MCF 10A (cell line): ENCODE measurements at regions not wholly inside any gene's neighbourhood (a gene's known extent, or its start where the extent isn't known, plus 50 kb on each side); places are given as distances from the start of the nearest gene placed in this dataset.
"Not testable (repeated sequence)": the region's sequence is repeated elsewhere in the genome, so short reads cannot be mapped to it uniquely, and the experiment has no call there.

Source experiments
- BruUV-seq: library from RNA; stranded (reverse); fragments of 400-500 nt; replicated peaks from 2 replicates; lab custom pipeline; 2021; lab: Mats Ljungman, UMichigan
- CTCF ChIA-PET: fragments of 300-600 bp; sonication (Branson Sonifier 250); formaldehyde crosslinking; extraction: SDS; loops from one replicate; lab custom pipeline; 2021; ENCODE audit warnings: antibody characterized with exemption, inconsistent platforms; lab: Yijun Ruan, JAX
- POLR2A ChIA-PET: fragments of 300-600, 350-650 bp; sonication (Branson Sonifier 250); formaldehyde crosslinking; extraction: SDS; loops from one replicate; lab custom pipeline; 2020; ENCODE audit warnings: antibody characterized with exemption, inconsistent platforms; lab: Yijun Ruan, JAX
- DNase-seq: peaks from one replicate; pipeline ENCODE4 v3.0.0-alpha.2; 2018; ENCODE audit not compliant: unreplicated experiment
- H3K27ac Mint-ChIP-seq: one replicate; pipeline ENCODE4 v1.8.0; 2022; ENCODE audit warnings: mild to moderate bottlenecking, low read depth, mixed read lengths; ENCODE audit not compliant: unreplicated experiment
- H3K27me3 Mint-ChIP-seq: one replicate; pipeline ENCODE4 v1.8.0; 2022; ENCODE audit warnings: mixed read lengths; ENCODE audit not compliant: insufficient read depth, unreplicated experiment
- H3K36me3 Mint-ChIP-seq: one replicate; pipeline ENCODE4 v1.8.0; 2022; ENCODE audit warnings: mild to moderate bottlenecking, moderate library complexity, mixed read lengths; ENCODE audit not compliant: insufficient read depth, unreplicated experiment
- H3K4me1 Mint-ChIP-seq: one replicate; pipeline ENCODE4 v1.8.0; 2022; ENCODE audit warnings: mixed read lengths; ENCODE audit not compliant: insufficient read depth, unreplicated experiment
- H3K4me3 Mint-ChIP-seq: one replicate; pipeline ENCODE4 v1.8.0; 2022; ENCODE audit warnings: mild to moderate bottlenecking, moderate library complexity, mixed read lengths; ENCODE audit not compliant: unreplicated experiment
- H3K9me3 Mint-ChIP-seq: one replicate; pipeline ENCODE4 v1.8.0; 2022; ENCODE audit warnings: mixed read lengths; ENCODE audit not compliant: unreplicated experiment
- intact Hi-C: fragments of 100-400 bp; cut with micrococcal nuclease; formaldehyde crosslinking; loops from 2 replicates; pipeline ENCODE4 v1.14.1; 2022
- TF ChIP-seq, protein P1 (sequence below): fragments of 200-600 bp; IDR thresholded peaks from one replicate; pipeline ENCODE4 v1.8.0; 2022; ENCODE audit warnings: antibody characterized with exemption, mild to moderate bottlenecking; ENCODE audit not compliant: unreplicated experiment

DNA sequence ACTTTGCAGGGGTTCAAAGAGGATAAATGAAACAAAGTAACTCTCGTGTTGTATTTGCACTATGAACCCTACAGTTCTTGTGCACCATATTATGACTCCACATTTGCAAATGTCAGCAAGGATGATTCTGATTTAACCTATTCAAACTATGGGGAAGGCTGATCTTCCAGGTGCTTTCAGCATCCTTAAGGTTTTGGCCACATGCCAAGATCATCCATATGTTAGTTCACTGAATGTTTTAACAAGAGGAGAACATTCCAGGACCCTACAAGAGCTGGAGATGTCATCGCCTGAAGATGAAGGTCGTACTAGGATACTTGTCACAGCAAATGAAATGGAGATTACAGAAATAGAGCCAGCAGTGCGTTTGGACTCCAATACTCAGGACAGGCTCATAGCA, 114.2 kb downstream of the DHRS2 start:
- ChIA-PET POLR2A (no interaction called here), CTCF (interaction anchor here (1.5 kb wide), 1 partner anchor 19 kb away, joined by 5 read pairs; no protein-coding TSS in a partner anchor)
- Mint-ChIP-seq H3K27ac (no peak overlapping the region), H3K4me1 (no peaks in the 10 kb centered on the region), H3K27me3 (peaks cover 49% of the 10 kb centered on the region), H3K4me3 (no peak overlapping the region), H3K36me3 (no peaks in the 10 kb centered on the region), H3K9me3 (no peaks in the 10 kb centered on the region)
- intact Hi-C loops, result no loop called here
- no peak for DNase-seq
- TF ChIP-seq, protein P1, sequence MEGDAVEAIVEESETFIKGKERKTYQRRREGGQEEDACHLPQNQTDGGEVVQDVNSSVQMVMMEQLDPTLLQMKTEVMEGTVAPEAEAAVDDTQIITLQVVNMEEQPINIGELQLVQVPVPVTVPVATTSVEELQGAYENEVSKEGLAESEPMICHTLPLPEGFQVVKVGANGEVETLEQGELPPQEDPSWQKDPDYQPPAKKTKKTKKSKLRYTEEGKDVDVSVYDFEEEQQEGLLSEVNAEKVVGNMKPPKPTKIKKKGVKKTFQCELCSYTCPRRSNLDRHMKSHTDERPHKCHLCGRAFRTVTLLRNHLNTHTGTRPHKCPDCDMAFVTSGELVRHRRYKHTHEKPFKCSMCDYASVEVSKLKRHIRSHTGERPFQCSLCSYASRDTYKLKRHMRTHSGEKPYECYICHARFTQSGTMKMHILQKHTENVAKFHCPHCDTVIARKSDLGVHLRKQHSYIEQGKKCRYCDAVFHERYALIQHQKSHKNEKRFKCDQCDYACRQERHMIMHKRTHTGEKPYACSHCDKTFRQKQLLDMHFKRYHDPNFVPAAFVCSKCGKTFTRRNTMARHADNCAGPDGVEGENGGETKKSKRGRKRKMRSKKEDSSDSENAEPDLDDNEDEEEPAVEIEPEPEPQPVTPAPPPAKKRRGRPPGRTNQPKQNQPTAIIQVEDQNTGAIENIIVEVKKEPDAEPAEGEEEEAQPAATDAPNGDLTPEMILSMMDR, result no peak
- BruUV-seq, result no TSS peak

DNA sequence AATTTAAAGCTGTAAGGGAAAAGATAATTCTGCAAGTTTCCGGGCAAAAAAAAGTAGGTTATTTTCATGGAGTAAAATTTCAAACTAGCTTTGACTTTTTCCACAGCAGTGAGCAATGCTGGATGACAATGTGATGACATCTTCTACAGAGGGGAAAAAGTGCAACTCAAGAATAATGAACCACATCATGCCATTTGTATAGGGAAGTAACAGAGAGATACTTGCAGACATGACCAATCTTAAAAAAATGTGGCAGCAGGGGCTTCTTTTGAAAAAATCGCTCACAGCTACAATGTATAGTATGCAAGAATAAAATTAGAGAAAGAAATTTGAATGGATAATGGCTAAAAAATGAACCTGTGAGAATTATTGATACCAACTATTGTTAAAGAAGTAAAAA, 115.5 kb downstream of the DHRS2 start:
- intact Hi-C loops, result no loop called here
- Mint-ChIP-seq H3K36me3 (no peaks in the 10 kb centered on the region), H3K9me3 (no peaks in the 10 kb centered on the region), H3K27ac (no peak overlapping the region), H3K4me3 (no peak overlapping the region), H3K27me3 (peaks cover 61% of the 10 kb centered on the region), H3K4me1 (no peaks in the 10 kb centered on the region)
- BruUV-seq, result no TSS peak
- ChIA-PET CTCF (interaction anchor here (0.6 to 1.5 kb wide), 2 partner anchors 21 to 273 kb away, joined by 5 read pairs; no protein-coding TSS in a partner anchor), POLR2A (no interaction called here)
- DNase-seq, result no peak
- TF ChIP-seq, protein P1, result no peak

GRCh38 chr14:23763394-23763793, 127.2 kb downstream of the DHRS2 start:
- no peak overlapping the region for H3K4me3 Mint-ChIP-seq
- no peaks in the 10 kb centered on the region for H3K36me3 Mint-ChIP-seq
- H3K9me3 Mint-ChIP-seq, result no peaks in the 10 kb centered on the region

DNA sequence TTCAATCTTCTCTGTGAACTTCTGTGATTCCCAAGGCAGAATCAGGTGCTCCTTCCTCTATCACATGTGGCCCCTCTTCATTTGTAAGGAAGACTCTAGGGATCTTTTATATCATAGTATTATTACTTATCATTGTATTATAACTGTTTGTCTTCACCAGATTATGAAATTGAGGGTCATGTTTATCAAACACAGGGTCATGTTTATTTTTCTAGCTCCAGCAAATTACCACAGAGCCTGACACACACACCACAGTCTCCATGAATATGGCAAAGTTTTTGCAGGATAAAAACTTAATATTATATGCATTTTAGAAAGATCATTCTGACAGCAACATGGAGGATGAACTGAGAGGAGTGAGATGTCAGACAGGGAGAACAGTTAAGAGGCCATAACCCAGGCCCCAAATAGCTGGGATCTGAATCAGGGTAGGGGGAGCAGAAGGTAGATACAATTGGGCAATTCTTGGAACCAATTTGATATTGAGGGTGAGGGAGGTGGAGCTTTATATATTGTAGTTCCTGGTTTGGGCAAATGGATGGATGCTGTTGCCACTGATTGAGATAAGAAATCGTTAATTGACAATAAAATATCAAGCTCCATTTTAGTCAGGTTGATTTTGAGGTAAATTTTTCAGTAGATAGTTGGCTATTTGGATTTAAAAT, 130.7 kb downstream of the DHRS2 start:
- no peaks in the 10 kb centered on the region for H3K4me1 Mint-ChIP-seq
- intact Hi-C loops, result no loop called here
- no peak for DNase-seq
- H3K9me3 Mint-ChIP-seq, result no peaks in the 10 kb centered on the region
- no peak overlapping the region for H3K27ac Mint-ChIP-seq
- BruUV-seq, result no TSS peak
- ChIA-PET POLR2A (interaction anchor here (0.5 to 0.9 kb wide), 2 partner anchors 14 to 344 kb away, joined by 3 read pairs; no protein-coding TSS in a partner anchor), CTCF (interaction anchor here (1.1 to 1.6 kb wide), 3 partner anchors 19 to 164 kb away, joined by 3 to 4 read pairs (median 4); no protein-coding TSS in a partner anchor)
- H3K36me3 Mint-ChIP-seq, result no peaks in the 10 kb centered on the region
- H3K4me3 Mint-ChIP-seq, result no peak overlapping the region
- peaks cover 13% of the 10 kb centered on the region for H3K27me3 Mint-ChIP-seq
- TF ChIP-seq, protein P1, result no peak

More at GRCh38 chr14:23763394-23763793, 127.2 kb downstream of the DHRS2 start:
- intact Hi-C loops, result no loop called here
- ChIA-PET POLR2A (interaction anchor here (0.6 to 1.3 kb wide), 2 partner anchors 139 to 165 kb away, joined by 3 read pairs; no protein-coding TSS in a partner anchor), CTCF (interaction anchor here (1.1 kb wide), 1 partner anchor 97 kb away, joined by 3 read pairs; no protein-coding TSS in a partner anchor)
- Mint-ChIP-seq H3K27me3 (peaks cover 27% of the 10 kb centered on the region), H3K27ac (no peak overlapping the region), H3K4me1 (no peaks in the 10 kb centered on the region)
- TF ChIP-seq, protein P1, result no peak
- no TSS peak for BruUV-seq
- DNase-seq, result no peak

DNA sequence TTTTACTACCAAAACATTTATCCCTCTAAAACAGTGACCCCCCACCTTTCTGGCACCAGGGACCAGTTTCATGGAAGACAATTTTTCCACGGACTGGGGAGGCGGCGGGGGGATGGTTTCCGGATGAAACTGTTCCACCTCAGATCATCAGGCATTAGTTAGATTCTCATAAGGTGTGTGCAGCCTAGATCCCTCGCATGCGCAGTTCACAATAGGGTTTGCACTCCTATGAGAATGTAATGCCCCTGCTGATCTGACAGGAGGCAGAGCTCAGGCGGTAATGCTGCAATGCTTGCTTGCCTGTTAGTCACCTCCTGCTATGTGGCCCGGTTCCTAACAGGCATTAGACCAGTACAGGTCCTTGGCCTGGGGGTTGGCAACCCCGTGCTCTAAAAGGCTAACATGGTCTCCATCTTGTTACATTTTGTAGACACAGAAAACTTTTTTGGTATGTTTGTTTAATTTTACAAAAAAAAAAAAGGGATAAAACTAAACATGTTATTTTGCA, 133.1 kb downstream of the DHRS2 start:
- H3K9me3 Mint-ChIP-seq, H3K27ac Mint-ChIP-seq, H3K4me3 Mint-ChIP-seq, H3K4me1 Mint-ChIP-seq, BruUV-seq, POLR2A ChIA-PET, intact Hi-C loops, H3K36me3 Mint-ChIP-seq, DNase-seq: not testable (repeated sequence)
- CTCF ChIA-PET, result interaction anchor here (0.6 kb wide), 1 partner anchor 1788 kb away, joined by 3 read pairs; no protein-coding TSS in a partner anchor
- peaks cover 29% of the 10 kb centered on the region for H3K27me3 Mint-ChIP-seq
